Endodermal cell (in vitro differentiated cells): ENCODE measurements at regions not wholly inside any gene's neighbourhood (a gene's known extent, or its start where the extent isn't known, plus 50 kb on each side); places are given as distances from the start of the nearest gene placed in this dataset.

Source experiments
- DNase-seq: peaks from one replicate; pipeline ENCODE4 v3.0.0-alpha.2; 2017
- H3K27ac ChIP-seq: 2 replicates; pipeline ENCODE4 v1.5.1; 2013; ENCODE audit warnings: mild to moderate bottlenecking, low read depth, low read length, moderate library complexity
- H3K27me3 ChIP-seq: 2 replicates; pipeline ENCODE4 v1.6.1; 2013; ENCODE audit warnings: mild to moderate bottlenecking, low read length, moderate library complexity; ENCODE audit not compliant: insufficient read depth, control insufficient read depth, poor library complexity, severe bottlenecking
- H3K36me3 ChIP-seq: 2 replicates; pipeline ENCODE4 v1.7.0; 2013; ENCODE audit warnings: mild to moderate bottlenecking, low read length, moderate library complexity; ENCODE audit not compliant: control insufficient read depth, insufficient read depth
- H3K4me1 ChIP-seq: one replicate; pipeline ENCODE4 v1.7.0; 2013; ENCODE audit warnings: low read length; ENCODE audit not compliant: control insufficient read depth, insufficient read depth
- H3K4me3 ChIP-seq: 2 replicates; pipeline ENCODE4 v1.5.1; 2013; ENCODE audit warnings: mild to moderate bottlenecking, low read length, moderate library complexity
- H3K9ac ChIP-seq: 2 replicates; pipeline ENCODE4 v1.6.1; 2013; ENCODE audit warnings: mild to moderate bottlenecking, low read length, moderate library complexity; ENCODE audit not compliant: poor library complexity, severe bottlenecking; ENCODE audit errors: extremely low read depth
- H3K9me3 ChIP-seq: 2 replicates; pipeline ENCODE4 v1.6.1; 2013; ENCODE audit warnings: mild to moderate bottlenecking, low read length, moderate library complexity; ENCODE audit not compliant: control insufficient read depth
- H3K27ac Mint-ChIP-seq: 2 replicates; pipeline ENCODE4 v1.8.0; 2020; ENCODE audit warnings: mixed read lengths
- H3K27me3 Mint-ChIP-seq: 2 replicates; pipeline ENCODE4 v1.8.0; 2021; ENCODE audit warnings: mild to moderate bottlenecking, mixed read lengths; ENCODE audit not compliant: insufficient read depth
- H3K36me3 Mint-ChIP-seq: 2 replicates; pipeline ENCODE4 v1.8.0; 2020; ENCODE audit warnings: low read depth, mixed read lengths
- H3K4me1 Mint-ChIP-seq: 2 replicates; pipeline ENCODE4 v1.8.0; 2020; ENCODE audit warnings: mixed read lengths
- H3K4me3 Mint-ChIP-seq: 2 replicates; pipeline ENCODE4 v1.8.0; 2020; ENCODE audit warnings: mild to moderate bottlenecking, moderate library complexity, mixed read lengths
- H3K9me3 Mint-ChIP-seq: 2 replicates; pipeline ENCODE4 v1.8.0; 2020; ENCODE audit warnings: mild to moderate bottlenecking, mixed read lengths
- CTCF ChIP-seq: fragments of 200-600 bp; sonication (generic); conservative IDR thresholded peaks from 2 replicates; pipeline ENCODE4 v1.5.0; 2021; ENCODE audit warnings: antibody characterized with exemption, mild to moderate bottlenecking
- WGBS, 2 experiments: methylation state at CpG; one replicate each; pipeline versions ENCODE4 v1.1.5 to v1.1.7; 2013; ENCODE audit warnings: missing lambda C conversion rate in 2 of 2, mixed read lengths in 1 of 2; ENCODE audit not compliant: insufficient coverage in 1 of 2, insufficient read length in 1 of 2; 5-methylcytosine and 5-hydroxymethylcytosine counted together

GRCh38 chr3:76941376-76941775, 98.5 kb upstream of the ROBO2 start:
- Mint-ChIP-seq H3K4me3 (no peak overlapping the region), H3K4me1 (peaks cover 3% of the 10 kb centered on the region), H3K9me3 (no peaks in the 10 kb centered on the region), H3K36me3 (no peaks in the 10 kb centered on the region), H3K27me3 (no peaks in the 10 kb centered on the region), H3K27ac (no peak overlapping the region)
- no peak overlapping the region for H3K9ac ChIP-seq
- H3K27ac ChIP-seq = no peak overlapping the region
- WGBS, 2 experiments = 88 to 98% methylated on average over 1 to 4 of the region's 4 CpGs
- no peak for DNase-seq
- no peak for TF ChIP-seq CTCF
- no peaks in the 10 kb centered on the region for H3K9me3 ChIP-seq
- H3K36me3 ChIP-seq = no peaks in the 10 kb centered on the region
- no peaks in the 10 kb centered on the region for H3K4me1 ChIP-seq
- H3K4me3 ChIP-seq = no peak overlapping the region
- no peaks in the 10 kb centered on the region for H3K27me3 ChIP-seq

- Histone ChIP-seq H3K9ac (no peak overlapping the region), H3K4me1 (no peaks in the 10 kb centered on the region), H3K27ac (no peak overlapping the region), H3K4me3 (no peak overlapping the region), H3K27me3 (no peaks in the 10 kb centered on the region), H3K36me3 (no peaks in the 10 kb centered on the region), H3K9me3 (no peaks in the 10 kb centered on the region)
- H3K9me3 Mint-ChIP-seq = no peaks in the 10 kb centered on the region
- no peaks in the 10 kb centered on the region for H3K36me3 Mint-ChIP-seq
- H3K27ac Mint-ChIP-seq = no peak overlapping the region
- H3K4me1 Mint-ChIP-seq = peaks cover 3% of the 10 kb centered on the region
- H3K4me3 Mint-ChIP-seq = no peak overlapping the region
- TF ChIP-seq CTCF = no peak
- no peaks in the 10 kb centered on the region for H3K27me3 Mint-ChIP-seq
- 84% methylated on average over 2 of the region's 2 CpGs; no CpG with 5 or more reads in 1 of the 2 experiments for WGBS, 2 experiments
- DNase-seq = no peak
Observed at GRCh38 chr3:76942101-76942500, 97.8 kb upstream of the ROBO2 start.

- no peak overlapping the region for H3K4me3 ChIP-seq
- no peak for DNase-seq
- Mint-ChIP-seq H3K4me1 (peaks cover 3% of the 10 kb centered on the region), H3K27me3 (no peaks in the 10 kb centered on the region), H3K27ac (peak overlapping the region; percentile 60), H3K36me3 (no peaks in the 10 kb centered on the region), H3K9me3 (no peaks in the 10 kb centered on the region), H3K4me3 (no peak overlapping the region)
- 75 to 83% methylated on average over 2 of the region's 3 CpGs for WGBS, 2 experiments
- no peaks in the 10 kb centered on the region for H3K4me1 ChIP-seq
- no peak for TF ChIP-seq CTCF
- no peaks in the 10 kb centered on the region for H3K27me3 ChIP-seq
- no peaks in the 10 kb centered on the region for H3K36me3 ChIP-seq
- no peak overlapping the region for H3K9ac ChIP-seq
- no peaks in the 10 kb centered on the region for H3K9me3 ChIP-seq
- H3K27ac ChIP-seq = no peak overlapping the region
Observed at GRCh38 chr3:76943058-76943457, 96.8 kb upstream of the ROBO2 start.
